GM12878 (cell line): ENCODE measurements at regions not wholly inside any gene's neighbourhood (a gene's known extent, or its start where the extent isn't known, plus 50 kb on each side); places are given as distances from the start of the nearest gene placed in this dataset.

Experiments used
- FOXM1 ChIP-seq: IDR thresholded peaks from 2 replicates; pipeline ENCODE4 v1.6.1; 2012; ENCODE audit warnings: low read depth, mild to moderate bottlenecking, inconsistent platforms, low read length, moderate library complexity
- SREBF1 ChIP-seq: IDR thresholded peaks from 2 replicates; pipeline ENCODE4 v1.6.1; 2012; ENCODE audit warnings: mild to moderate bottlenecking, low read length
- TF ChIP-seq, protein P1 (sequence below), 3 experiments: IDR thresholded peaks in 2 of 3; conservative IDR thresholded peaks in 1 of 3; 2 replicates each; pipeline ENCODE4 v1.5.1; 2011; ENCODE audit warnings: low read depth in 3 of 3, low read length in 3 of 3, mild to moderate bottlenecking in 3 of 3, control low read depth in 2 of 3, moderate library complexity in 2 of 3, inconsistent platforms in 1 of 3, mixed read lengths in 1 of 3; ENCODE audit not compliant: control insufficient read depth in 2 of 3, insufficient read depth in 1 of 3; ENCODE audit errors: extremely low read depth in 1 of 3
- TF ChIP-seq, protein P2 (sequence below): fragments of 450-650 bp; IDR thresholded peaks from 2 replicates; pipeline ENCODE4 v1.6.1; 2014; ENCODE audit warnings: mild to moderate bottlenecking

DNA sequence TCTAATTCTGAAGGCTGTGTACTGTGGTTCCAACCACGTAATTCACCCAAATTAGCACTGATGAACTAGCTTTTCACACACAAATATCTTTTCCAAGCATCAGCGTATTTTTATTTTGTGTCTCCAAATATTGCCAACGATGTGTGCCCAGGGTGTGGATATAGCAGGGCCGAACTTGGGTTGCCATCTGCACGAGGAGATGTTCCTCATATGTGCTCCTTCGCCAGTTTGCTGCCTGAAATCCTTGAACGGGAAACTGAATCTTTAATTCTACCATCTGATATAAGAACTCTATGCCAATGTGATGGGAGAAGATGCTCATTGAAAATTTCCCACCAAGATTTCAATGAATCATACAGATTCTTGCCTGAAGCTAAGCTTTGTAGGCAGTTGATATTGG, 121.5 kb upstream of the ZNF438 start:
- TF ChIP-seq SREBF1 (no peak), FOXM1 (no peak)
- TF ChIP-seq, protein P1, sequence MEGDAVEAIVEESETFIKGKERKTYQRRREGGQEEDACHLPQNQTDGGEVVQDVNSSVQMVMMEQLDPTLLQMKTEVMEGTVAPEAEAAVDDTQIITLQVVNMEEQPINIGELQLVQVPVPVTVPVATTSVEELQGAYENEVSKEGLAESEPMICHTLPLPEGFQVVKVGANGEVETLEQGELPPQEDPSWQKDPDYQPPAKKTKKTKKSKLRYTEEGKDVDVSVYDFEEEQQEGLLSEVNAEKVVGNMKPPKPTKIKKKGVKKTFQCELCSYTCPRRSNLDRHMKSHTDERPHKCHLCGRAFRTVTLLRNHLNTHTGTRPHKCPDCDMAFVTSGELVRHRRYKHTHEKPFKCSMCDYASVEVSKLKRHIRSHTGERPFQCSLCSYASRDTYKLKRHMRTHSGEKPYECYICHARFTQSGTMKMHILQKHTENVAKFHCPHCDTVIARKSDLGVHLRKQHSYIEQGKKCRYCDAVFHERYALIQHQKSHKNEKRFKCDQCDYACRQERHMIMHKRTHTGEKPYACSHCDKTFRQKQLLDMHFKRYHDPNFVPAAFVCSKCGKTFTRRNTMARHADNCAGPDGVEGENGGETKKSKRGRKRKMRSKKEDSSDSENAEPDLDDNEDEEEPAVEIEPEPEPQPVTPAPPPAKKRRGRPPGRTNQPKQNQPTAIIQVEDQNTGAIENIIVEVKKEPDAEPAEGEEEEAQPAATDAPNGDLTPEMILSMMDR (IDR thresholded peaks at IDR 0.05 in 2 of 3, conservative IDR thresholded peaks at IDR 0.05 in 1 of 3; ENCODE audit: control insufficient read depth in 2 of 3, extremely low read depth in 1 of 3, insufficient read depth in 1 of 3, low read depth in 3 of 3, low read length in 3 of 3), result no peak
- TF ChIP-seq, protein P2, sequence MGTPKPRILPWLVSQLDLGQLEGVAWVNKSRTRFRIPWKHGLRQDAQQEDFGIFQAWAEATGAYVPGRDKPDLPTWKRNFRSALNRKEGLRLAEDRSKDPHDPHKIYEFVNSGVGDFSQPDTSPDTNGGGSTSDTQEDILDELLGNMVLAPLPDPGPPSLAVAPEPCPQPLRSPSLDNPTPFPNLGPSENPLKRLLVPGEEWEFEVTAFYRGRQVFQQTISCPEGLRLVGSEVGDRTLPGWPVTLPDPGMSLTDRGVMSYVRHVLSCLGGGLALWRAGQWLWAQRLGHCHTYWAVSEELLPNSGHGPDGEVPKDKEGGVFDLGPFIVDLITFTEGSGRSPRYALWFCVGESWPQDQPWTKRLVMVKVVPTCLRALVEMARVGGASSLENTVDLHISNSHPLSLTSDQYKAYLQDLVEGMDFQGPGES, result no peak
